ENCODE measurements at regions not wholly inside any gene's neighbourhood (a gene's known extent, or its start where the extent isn't known, plus 50 kb on each side); places are given as distances from the start of the nearest gene placed in this dataset.
"Not testable (repeated sequence)": the region's sequence is repeated elsewhere in the genome, so short reads cannot be mapped to it uniquely, and the experiment has no call there.

GRCh38 chr2:16202266-16203020, 262.1 kb downstream of the MYCN start:
- H3K4me1 ChIP-seq (ENCODE audit: insufficient read depth, low read length): no peaks in the 10 kb centered on the region
- no peaks in the 10 kb centered on the region for H3K9me3 ChIP-seq (ENCODE audit: low read depth, low read length)
- H3K27me3 ChIP-seq (ENCODE audit: insufficient read depth, low read length): no peaks in the 10 kb centered on the region
- H3K4me3 ChIP-seq (ENCODE audit: low read length): no peak overlapping the region

- Histone ChIP-seq H3K27me3 (ENCODE audit: insufficient read depth, low read length) (no peaks in the 10 kb centered on the region), H3K9me3 (ENCODE audit: low read depth, low read length) (no peaks in the 10 kb centered on the region), H3K4me3 (ENCODE audit: low read length) (no peak overlapping the region), H3K4me1 (ENCODE audit: insufficient read depth, low read length) (no peaks in the 10 kb centered on the region)
Observed at GRCh38 chr2:16201848-16202247, 261.5 kb downstream of the MYCN start.

- no peaks in the 10 kb centered on the region for H3K9me3 ChIP-seq (ENCODE audit: low read depth, low read length)
- H3K4me3 ChIP-seq (ENCODE audit: low read length): no peak overlapping the region
- H3K4me1 ChIP-seq (ENCODE audit: insufficient read depth, low read length): no peaks in the 10 kb centered on the region
Observed at GRCh38 chr2:16200554-16201193, 260.3 kb downstream of the MYCN start.

GRCh38 chr2:16199882-16200553, 259.7 kb downstream of the MYCN start:
- Histone ChIP-seq H3K4me1 (ENCODE audit: insufficient read depth, low read length) (no peaks in the 10 kb centered on the region), H3K27me3 (ENCODE audit: insufficient read depth, low read length) (no peaks in the 10 kb centered on the region), H3K9me3 (ENCODE audit: low read depth, low read length) (no peaks in the 10 kb centered on the region), H3K4me3 (ENCODE audit: low read length) (no peak overlapping the region)

More at GRCh38 chr2:16200554-16201193, 260.3 kb downstream of the MYCN start:
- no peaks in the 10 kb centered on the region for H3K27me3 ChIP-seq (ENCODE audit: insufficient read depth, low read length)

GRCh38 chr2:16199241-16199640, 258.9 kb downstream of the MYCN start:
- not testable (repeated sequence) for H3K4me3 ChIP-seq (ENCODE audit: low read length); H3K27me3 ChIP-seq (ENCODE audit: insufficient read depth, low read length); H3K4me1 ChIP-seq (ENCODE audit: insufficient read depth, low read length); H3K9me3 ChIP-seq (ENCODE audit: low read depth, low read length)

GRCh38 chr2:16198166-16198912, 258.0 kb downstream of the MYCN start:
- no peaks in the 10 kb centered on the region for H3K4me1 ChIP-seq (ENCODE audit: insufficient read depth, low read length)
- H3K4me3 ChIP-seq (ENCODE audit: low read length): no peak overlapping the region
- no peaks in the 10 kb centered on the region for H3K9me3 ChIP-seq (ENCODE audit: low read depth, low read length)
- H3K27me3 ChIP-seq (ENCODE audit: insufficient read depth, low read length): no peaks in the 10 kb centered on the region

GRCh38 chr2:16197504-16198147, 257.3 kb downstream of the MYCN start:
- no peaks in the 10 kb centered on the region for H3K4me1 ChIP-seq (ENCODE audit: insufficient read depth, low read length)
- H3K9me3 ChIP-seq (ENCODE audit: low read depth, low read length): no peaks in the 10 kb centered on the region
- no peaks in the 10 kb centered on the region for H3K27me3 ChIP-seq (ENCODE audit: insufficient read depth, low read length)
- H3K4me3 ChIP-seq (ENCODE audit: low read length): no peak overlapping the region

GRCh38 chr2:16196687-16197503, 256.5 kb downstream of the MYCN start:
- H3K9me3 ChIP-seq (ENCODE audit: low read depth, low read length): no peaks in the 10 kb centered on the region
- H3K4me3 ChIP-seq (ENCODE audit: low read length): no peak overlapping the region
- H3K4me1 ChIP-seq (ENCODE audit: insufficient read depth, low read length): no peaks in the 10 kb centered on the region
- H3K27me3 ChIP-seq (ENCODE audit: insufficient read depth, low read length): no peaks in the 10 kb centered on the region

GRCh38 chr2:16195681-16196070, 255.3 kb downstream of the MYCN start:
- Histone ChIP-seq H3K27me3 (ENCODE audit: insufficient read depth, low read length) (no peaks in the 10 kb centered on the region), H3K4me1 (ENCODE audit: insufficient read depth, low read length) (no peaks in the 10 kb centered on the region), H3K9me3 (ENCODE audit: low read depth, low read length) (no peaks in the 10 kb centered on the region), H3K4me3 (ENCODE audit: low read length) (no peak overlapping the region)

GRCh38 chr2:16194931-16195680, 254.8 kb downstream of the MYCN start:
- Histone ChIP-seq H3K4me1 (ENCODE audit: insufficient read depth, low read length) (no peaks in the 10 kb centered on the region), H3K9me3 (ENCODE audit: low read depth, low read length) (no peaks in the 10 kb centered on the region), H3K4me3 (ENCODE audit: low read length) (no peak overlapping the region), H3K27me3 (ENCODE audit: insufficient read depth, low read length) (no peaks in the 10 kb centered on the region)

GRCh38 chr2:16194530-16194929, 254.2 kb downstream of the MYCN start:
- Histone ChIP-seq H3K9me3 (ENCODE audit: low read depth, low read length) (no peaks in the 10 kb centered on the region), H3K27me3 (ENCODE audit: insufficient read depth, low read length) (no peaks in the 10 kb centered on the region), H3K4me3 (ENCODE audit: low read length) (no peak overlapping the region), H3K4me1 (ENCODE audit: insufficient read depth, low read length) (no peaks in the 10 kb centered on the region)

GRCh38 chr2:16194096-16194390, 253.7 kb downstream of the MYCN start:
- H3K27me3 ChIP-seq (ENCODE audit: insufficient read depth, low read length): no peaks in the 10 kb centered on the region
- H3K4me3 ChIP-seq (ENCODE audit: low read length): no peak overlapping the region
- H3K4me1 ChIP-seq (ENCODE audit: insufficient read depth, low read length): no peaks in the 10 kb centered on the region
- no peaks in the 10 kb centered on the region for H3K9me3 ChIP-seq (ENCODE audit: low read depth, low read length)

- H3K4me3 ChIP-seq (ENCODE audit: low read length): no peak overlapping the region
- no peaks in the 10 kb centered on the region for H3K27me3 ChIP-seq (ENCODE audit: insufficient read depth, low read length)
- H3K9me3 ChIP-seq (ENCODE audit: low read depth, low read length): no peaks in the 10 kb centered on the region
- H3K4me1 ChIP-seq (ENCODE audit: insufficient read depth, low read length): no peaks in the 10 kb centered on the region
Observed at GRCh38 chr2:16192416-16193216, 252.3 kb downstream of the MYCN start.
